Endothelial cell of umbilical vein (primary cell): ENCODE measurements at regions not wholly inside any gene's neighbourhood (a gene's known extent, or its start where the extent isn't known, plus 50 kb on each side); places are given as distances from the start of the nearest gene placed in this dataset.

Experiments used
- BruUV-seq: library from RNA; stranded (reverse); fragments of 400-500 nt; replicated peaks from 2 replicates; lab custom pipeline; 2021; lab: Mats Ljungman, UMichigan
- CTCF ChIA-PET: fragments of 300-600, 350-600 bp; sonication (Branson Sonifier 250); formaldehyde crosslinking; loops from one replicate; lab custom pipeline; 2021; ENCODE audit warnings: antibody characterized with exemption, inconsistent platforms; lab: Charles Lee
- POLR2A ChIA-PET: fragments of 300-600, 350-600 bp; sonication (Branson Sonifier 250); formaldehyde crosslinking; loops from one replicate; lab custom pipeline; 2021; ENCODE audit warnings: antibody characterized with exemption, inconsistent platforms; lab: Charles Lee
- DNase-seq: peaks from one replicate; pipeline ENCODE4 v3.0.0-alpha.2; 2011; ENCODE audit warnings: low read depth, low spot score
- FAIRE-seq: peaks from 2 replicates; lab custom pipeline; 2011; peaks lifted over from hg19 to GRCh38; lab: Jason Lieb, UNC
- H2AFZ ChIP-seq: 2 replicates; pipeline ENCODE4 v1.6.0; 2012; ENCODE audit warnings: low read depth, low read length, control low read depth, inconsistent platforms
- H3K27ac ChIP-seq: 2 replicates; pipeline ENCODE4 v1.5.1; 2011; ENCODE audit warnings: low read depth, mild to moderate bottlenecking, control low read depth, low read length, moderate library complexity; ENCODE audit not compliant: insufficient read depth
- H3K27me3 ChIP-seq, 2 experiments: 2 replicates each; pipeline versions ENCODE4 v1.6.0 to v1.6.1; 2011; ENCODE audit warnings: low read length in 2 of 2, mixed read lengths in 1 of 2; ENCODE audit not compliant: control insufficient read depth in 2 of 2, insufficient read depth in 2 of 2
- H3K36me3 ChIP-seq, 2 experiments: 2 replicates in 1 of 2; 3 replicates in 1 of 2; pipeline ENCODE4 v1.5.1; 2011; ENCODE audit warnings: low read length in 2 of 2, mild to moderate bottlenecking in 1 of 2, moderate library complexity in 1 of 2; ENCODE audit not compliant: control insufficient read depth in 2 of 2, insufficient read depth in 2 of 2; ENCODE audit errors: extremely low read depth in 1 of 2
- H3K4me1 ChIP-seq: 3 replicates; pipeline ENCODE4 v1.5.1; 2011; ENCODE audit warnings: mild to moderate bottlenecking, low read length; ENCODE audit not compliant: control insufficient read depth, insufficient read depth; ENCODE audit errors: extremely low read depth
- H3K4me2 ChIP-seq: 2 replicates; pipeline ENCODE4 v1.6.1; 2011; ENCODE audit warnings: low read length, control low read depth, mixed read lengths; ENCODE audit not compliant: insufficient read depth
- H3K4me3 ChIP-seq, 3 experiments: fragments of 200-600 bp in 1 of 3; sonication (generic), shearing (Covaris generic) in 1 of 3; replicated peaks in 1 of 3; 2 replicates each; pipeline ENCODE4 v1.5.1; 2011 to 2016; ENCODE audit warnings: control low read depth in 3 of 3, low read length in 3 of 3, mild to moderate bottlenecking in 2 of 3, inconsistent platforms in 1 of 3, low read depth in 1 of 3, moderate library complexity in 1 of 3; ENCODE audit not compliant: insufficient read depth in 1 of 3
- H3K79me2 ChIP-seq: 2 replicates; pipeline ENCODE4 v1.6.0; 2012; ENCODE audit warnings: low read length, inconsistent platforms; ENCODE audit not compliant: control insufficient read depth, insufficient read depth
- H3K9ac ChIP-seq: replicated peaks from 2 replicates; pipeline ENCODE3; 2011; ENCODE audit warnings: low read length, control low read depth; ENCODE audit not compliant: insufficient read depth; ENCODE audit errors: extremely low read depth
- H3K9me1 ChIP-seq: replicated peaks from 3 replicates; pipeline ENCODE4 v1.6.0; 2011; ENCODE audit warnings: mild to moderate bottlenecking, low read length; ENCODE audit not compliant: control insufficient read depth, insufficient read depth; ENCODE audit errors: extremely low read depth
- H3K9me3 ChIP-seq: replicated peaks from 2 replicates; pipeline ENCODE4 v1.5.1; 2012; ENCODE audit warnings: low read length, inconsistent platforms; ENCODE audit not compliant: control insufficient read depth, insufficient read depth
- H4K20me1 ChIP-seq: replicated peaks from 2 replicates; pipeline ENCODE3; 2011; ENCODE audit warnings: mild to moderate bottlenecking, low read length; ENCODE audit not compliant: control insufficient read depth, insufficient read depth; ENCODE audit errors: extremely low read depth
- CTCF ChIP-seq, 2 donors: IDR thresholded peaks; 1 replicate in 1 of 2; 2 replicates in 1 of 2; pipeline ENCODE4 v1.5.1; 2011; ENCODE audit warnings: low read length in 2 of 2, mild to moderate bottlenecking in 2 of 2, moderate library complexity in 2 of 2, control low read depth in 1 of 2, inconsistent platforms in 1 of 2, low read depth in 1 of 2; ENCODE audit not compliant: insufficient read depth in 1 of 2; ENCODE audit errors: extremely low read depth in 1 of 2
- EZH2 ChIP-seq: IDR thresholded peaks from 2 replicates; pipeline ENCODE4 v1.6.1; 2012; ENCODE audit warnings: borderline replicate concordance, low read depth, mild to moderate bottlenecking, moderate library complexity, low read length, inconsistent platforms; ENCODE audit not compliant: severe bottlenecking
- FOS ChIP-seq: IDR thresholded peaks from 2 replicates; pipeline ENCODE4 v1.6.1; 2011; ENCODE audit warnings: mild to moderate bottlenecking, low read length, moderate library complexity, borderline replicate concordance; ENCODE audit not compliant: insufficient read depth
- GATA2 ChIP-seq: IDR thresholded peaks from 2 replicates; pipeline ENCODE4 v1.7.0; 2011; ENCODE audit warnings: low read depth, mild to moderate bottlenecking, moderate library complexity, mixed read lengths, low read length; ENCODE audit not compliant: insufficient read length, insufficient read depth
- JUN ChIP-seq: IDR thresholded peaks from 2 replicates; pipeline ENCODE4 v1.6.1; 2011; ENCODE audit warnings: borderline replicate concordance, low read depth; ENCODE audit not compliant: insufficient read length, insufficient read depth
- MAX ChIP-seq: IDR thresholded peaks from 2 replicates; pipeline ENCODE4 v1.6.1; 2011; ENCODE audit not compliant: insufficient read depth, insufficient read length
- MYC ChIP-seq: IDR thresholded peaks from one replicate; pipeline ENCODE4 v1.6.1; 2011; ENCODE audit warnings: mild to moderate bottlenecking, low read depth, low read length
- POLR2A ChIP-seq: IDR thresholded peaks from 2 replicates; pipeline ENCODE4 v1.6.1; 2012; ENCODE audit warnings: low read depth, mild to moderate bottlenecking, control low read depth, low read length
- POLR2AphosphoS5 ChIP-seq: IDR thresholded peaks from 2 replicates; pipeline ENCODE4 v1.6.1; 2012; ENCODE audit warnings: low read depth, mild to moderate bottlenecking, control low read depth, low read length, moderate library complexity; ENCODE audit not compliant: insufficient read depth
- dilution Hi-C: fragments of 300-500 bp; cut with MboI; formaldehyde crosslinking; loops from one replicate; pipeline ENCODE4 v1.15.0; 2019; ENCODE audit warnings: low sequenced_read_pairs; ENCODE audit not compliant: extremely low pct_ligation_motif_present
- intact Hi-C: fragments of 100-400 bp; cut with micrococcal nuclease; formaldehyde crosslinking; loops from one replicate; pipeline ENCODE4 v1.10.0; 2022

- Histone ChIP-seq H3K9me3 (no peaks in the 10 kb centered on the region), H3K79me2 (no peaks in the 10 kb centered on the region), H3K4me3 (no peak overlapping the region), H3K9ac (no peak overlapping the region), H4K20me1 (no peaks in the 10 kb centered on the region), H3K27me3 (no peaks in the 10 kb centered on the region), H3K4me1 (no peaks in the 10 kb centered on the region), H3K4me2 (no peak overlapping the region), H3K27ac (no peak overlapping the region), H2AFZ (peak overlapping the region; percentile 57), H3K36me3 (no peaks in the 10 kb centered on the region), H3K9me1 (no peaks in the 10 kb centered on the region)
- intact Hi-C loops (no loop called here), dilution Hi-C loops (no loop called here)
- BruUV-seq: no TSS peak
- POLR2A ChIA-PET: no interaction called here
- DNase-seq: no peak
- FAIRE-seq: no peak
- CTCF ChIA-PET: interaction anchor here (1.1 to 1.3 kb wide), 3 partner anchors 13 to 219 kb away, joined by 3 to 4 read pairs (median 3); no protein-coding TSS in a partner anchor
- no peak for TF ChIP-seq FOS
- no peak for TF ChIP-seq GATA2
- no peak for TF ChIP-seq JUN
- TF ChIP-seq EZH2: no peak
- TF ChIP-seq POLR2A: no peak
Observed at GRCh38 chr12:60475825-60476224, 880.0 kb downstream of the SLC16A7 start.

GRCh38 chr12:60487284-60487683, 891.5 kb downstream of the SLC16A7 start:
- no TSS peak for BruUV-seq
- Histone ChIP-seq H3K36me3 (no peaks in the 10 kb centered on the region), H3K79me2 (no peaks in the 10 kb centered on the region), H3K27ac (no peak overlapping the region), H3K9me3 (no peaks in the 10 kb centered on the region), H3K4me3 (no peak overlapping the region), H3K9me1 (no peaks in the 10 kb centered on the region), H2AFZ (no peak overlapping the region), H4K20me1 (no peaks in the 10 kb centered on the region), H3K27me3 (no peaks in the 10 kb centered on the region), H3K9ac (no peak overlapping the region), H3K4me1 (no peaks in the 10 kb centered on the region), H3K4me2 (no peak overlapping the region)
- ChIA-PET POLR2A (no interaction called here), CTCF (interaction anchor here (0.8 to 3.8 kb wide), 4 partner anchors 8 to 1083 kb away, joined by 3 to 22 read pairs (median 8); no protein-coding TSS in a partner anchor)
- TF ChIP-seq POLR2A (no peak), EZH2 (no peak), FOS (no peak), JUN (no peak), POLR2AphosphoS5 (no peak), MYC (no peak), GATA2 (no peak), MAX (no peak), CTCF (IDR thresholded peaks at IDR 0.05; ENCODE audit: extremely low read depth in 1 of 2, insufficient read depth in 1 of 2, low read depth in 1 of 2, low read length in 2 of 2) (no peak)
- intact Hi-C loops (no loop called here), dilution Hi-C loops (no loop called here)
- DNase-seq (no peak), FAIRE-seq (no peak)
